ENCODE measurements at regions not wholly inside any gene's neighbourhood (a gene's known extent, or its start where the extent isn't known, plus 50 kb on each side); places are given as distances from the start of the nearest gene placed in this dataset.
"Not testable (repeated sequence)": the region's sequence is repeated elsewhere in the genome, so short reads cannot be mapped to it uniquely, and the experiment has no call there.

- no peaks in the 10 kb centered on the region for H3K9me3 ChIP-seq
- WGBS, 5 donors, result 48 to 57% (median 52%) methylated on average over 7 of the region's 7 CpGs
- no peak for DNase-seq
- no peak overlapping the region for H3K4me3 ChIP-seq
- H3K27me3 ChIP-seq, result peaks cover 0 to 8% (median 0%) of the 10 kb centered on the region in 3 donors
- no peak overlapping the region for H3K27ac ChIP-seq
- TF ChIP-seq POLR2A (IDR thresholded peaks at IDR 0.05) (no peak), CTCF (IDR thresholded peaks at IDR 0.05) (no peak), EP300 (IDR thresholded peaks at IDR 0.05) (no peak), POLR2AphosphoS5 (IDR thresholded peaks at IDR 0.05) (no peak)
- intact Hi-C loops (cut with DNase I; ENCODE audit: low total_unique reads), result no loop called here
- no peaks in the 10 kb centered on the region for H3K4me1 ChIP-seq
- no peaks in the 10 kb centered on the region for H3K36me3 ChIP-seq
These were observed 250.9 kb downstream of the ANKRD60 start for GRCh38 chr20:57977569-57977968.

- peak in 1 of 2 donors; percentile 45 for DNase-seq
- no peak overlapping the region for H3K4me3 ChIP-seq
These were observed 251.3 kb downstream of the ANKRD60 start for GRCh38 chr20:57977141-57977540.

GRCh38 chr20:57974863-57975262 is 253.6 kb downstream of the ANKRD60 start:
- WGBS, 5 donors, result 84 to 98% (median 91%) methylated on average over 3 of the region's 3 CpGs
- Histone ChIP-seq H3K4me3 (no peak overlapping the region), H3K9me3 (no peaks in the 10 kb centered on the region), H3K4me1 (no peaks in the 10 kb centered on the region), H3K36me3 (no peaks in the 10 kb centered on the region), H3K27ac (no peak overlapping the region), H3K27me3 (peaks cover 0 to 15% (median 0%) of the 10 kb centered on the region in 3 donors)
- intact Hi-C loops (cut with DNase I; ENCODE audit: low total_unique reads), result no loop called here
- no peak for DNase-seq
- no peak for TF ChIP-seq EP300 (IDR thresholded peaks at IDR 0.05)
- no peak for TF ChIP-seq CTCF (IDR thresholded peaks at IDR 0.05)
- TF ChIP-seq POLR2AphosphoS5 (IDR thresholded peaks at IDR 0.05), result no peak
- TF ChIP-seq POLR2A (IDR thresholded peaks at IDR 0.05), result no peak

More at GRCh38 chr20:57977141-57977540, 251.3 kb downstream of the ANKRD60 start:
- no peaks in the 10 kb centered on the region for H3K4me1 ChIP-seq
- H3K36me3 ChIP-seq, result no peaks in the 10 kb centered on the region
- H3K27me3 ChIP-seq, result peaks cover 0 to 8% (median 0%) of the 10 kb centered on the region in 3 donors
- WGBS, 5 donors, result 57 to 75% (median 72%) methylated on average over 10 of the region's 10 CpGs
- intact Hi-C loops (cut with DNase I; ENCODE audit: low total_unique reads), result no loop called here
- no peaks in the 10 kb centered on the region for H3K9me3 ChIP-seq
- TF ChIP-seq POLR2AphosphoS5 (IDR thresholded peaks at IDR 0.05) (no peak), EP300 (IDR thresholded peaks at IDR 0.05) (no peak), POLR2A (IDR thresholded peaks at IDR 0.05) (no peak), CTCF (IDR thresholded peaks at IDR 0.05) (no peak)
- H3K27ac ChIP-seq, result no peak overlapping the region

DNA sequence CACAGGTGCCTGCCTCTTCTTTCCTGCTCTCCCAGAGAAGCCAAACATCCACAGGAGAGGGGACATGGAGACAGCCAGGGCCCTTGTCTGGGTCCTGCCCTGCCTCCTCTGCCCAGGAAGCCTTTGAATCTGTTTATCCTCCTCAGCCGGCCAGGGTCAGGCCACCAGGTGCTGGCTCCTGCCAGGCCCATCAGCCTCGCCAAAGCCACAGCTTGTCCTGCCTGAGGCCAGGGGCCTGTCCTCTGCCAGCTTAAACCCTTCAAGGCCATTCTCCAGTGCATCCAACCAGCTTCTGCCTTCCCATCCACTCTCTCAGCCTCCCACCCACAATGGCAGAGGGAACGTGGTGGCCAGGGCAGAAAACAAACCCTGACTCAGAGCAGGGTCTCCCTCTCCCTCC is 254.6 kb downstream of the ANKRD60 start:
- TF ChIP-seq POLR2AphosphoS5 (IDR thresholded peaks at IDR 0.05) (no peak), EP300 (IDR thresholded peaks at IDR 0.05) (no peak), POLR2A (IDR thresholded peaks at IDR 0.05) (no peak), CTCF (IDR thresholded peaks at IDR 0.05) (no peak)
- Histone ChIP-seq H3K4me3 (no peak overlapping the region), H3K9me3 (no peaks in the 10 kb centered on the region), H3K36me3 (no peaks in the 10 kb centered on the region), H3K27ac (no peak overlapping the region), H3K4me1 (no peaks in the 10 kb centered on the region), H3K27me3 (peaks cover 0 to 10% (median 0%) of the 10 kb centered on the region in 3 donors)
- intact Hi-C loops (cut with DNase I; ENCODE audit: low total_unique reads), result no loop called here
- no peak for DNase-seq
- 57 to 78% (median 72%) methylated on average over 3 of the region's 3 CpGs for WGBS, 5 donors

GRCh38 chr20:57971583-57971982 is 256.9 kb downstream of the ANKRD60 start:
- H3K27me3 ChIP-seq; H3K36me3 ChIP-seq; DNase-seq; H3K4me1 ChIP-seq; intact Hi-C loops (cut with DNase I; ENCODE audit: low total_unique reads); H3K27ac ChIP-seq; H3K4me3 ChIP-seq; H3K9me3 ChIP-seq: not testable (repeated sequence)
- WGBS, 5 donors, result 86 to 96% (median 93%) methylated on average over 1 of the region's 1 CpG
